Astrocyte (in vitro differentiated cells and primary cell): ENCODE measurements at regions not wholly inside any gene's neighbourhood (a gene's known extent, or its start where the extent isn't known, plus 50 kb on each side); places are given as distances from the start of the nearest gene placed in this dataset.

Source experiments
- DNase-seq: peaks from one replicate; pipeline ENCODE4 v3.0.0-alpha.2; 2010; ENCODE audit warnings: low read depth
- FAIRE-seq: peaks from 2 replicates; lab custom pipeline; 2011; peaks lifted over from hg19 to GRCh38; lab: Jason Lieb, UNC
- H2AFZ ChIP-seq: 2 replicates; pipeline ENCODE4 v1.6.0; 2012; ENCODE audit warnings: low read depth, low read length, inconsistent platforms
- H3K27ac ChIP-seq: 2 replicates; pipeline ENCODE4 v1.5.1; 2011; ENCODE audit warnings: low read depth, low read length, inconsistent platforms
- H3K27me3 ChIP-seq: 2 replicates; pipeline ENCODE4 v1.6.0; 2011; ENCODE audit warnings: low read length, inconsistent platforms; ENCODE audit not compliant: insufficient read depth
- H3K36me3 ChIP-seq: 2 replicates; pipeline ENCODE4 v1.5.1; 2011; ENCODE audit warnings: low read length, inconsistent platforms; ENCODE audit not compliant: insufficient read depth
- H3K4me1 ChIP-seq: 2 replicates; pipeline ENCODE4 v1.5.1; 2011; ENCODE audit warnings: low read length, inconsistent platforms; ENCODE audit not compliant: insufficient read depth
- H3K4me2 ChIP-seq: 2 replicates; pipeline ENCODE4 v1.6.0; 2012; ENCODE audit warnings: low read length, inconsistent platforms
- H3K4me3 ChIP-seq: 2 replicates; pipeline ENCODE4 v1.5.1; 2011; ENCODE audit warnings: low read depth, mild to moderate bottlenecking, low read length, inconsistent platforms; ENCODE audit not compliant: insufficient read depth
- H3K79me2 ChIP-seq: 2 replicates; pipeline ENCODE4 v1.6.0; 2012; ENCODE audit warnings: mild to moderate bottlenecking, low read length, inconsistent platforms; ENCODE audit not compliant: insufficient read depth
- H3K9ac ChIP-seq: 2 replicates; pipeline ENCODE4 v1.6.0; 2012; ENCODE audit warnings: mild to moderate bottlenecking, low read length, inconsistent platforms
- H3K9me3 ChIP-seq: 2 replicates; pipeline ENCODE4 v1.5.1; 2012; ENCODE audit warnings: low read depth, mild to moderate bottlenecking, low read length, inconsistent platforms; ENCODE audit not compliant: insufficient read depth
- H4K20me1 ChIP-seq: 2 replicates; pipeline ENCODE4 v1.6.0; 2012; ENCODE audit warnings: low read length, inconsistent platforms; ENCODE audit not compliant: insufficient read depth
- H3K27ac Mint-ChIP-seq: one replicate; pipeline ENCODE4 v1.8.0; 2021; ENCODE audit warnings: mild to moderate bottlenecking, mixed read lengths; ENCODE audit not compliant: unreplicated experiment
- H3K27me3 Mint-ChIP-seq: one replicate; pipeline ENCODE4 v1.8.0; 2021; ENCODE audit warnings: low read depth, mixed read lengths; ENCODE audit not compliant: unreplicated experiment
- H3K36me3 Mint-ChIP-seq: one replicate; pipeline ENCODE4 v1.8.0; 2021; ENCODE audit warnings: low read depth, mixed read lengths; ENCODE audit not compliant: unreplicated experiment
- H3K4me1 Mint-ChIP-seq: one replicate; pipeline ENCODE4 v1.8.0; 2021; ENCODE audit warnings: low read depth, mixed read lengths; ENCODE audit not compliant: unreplicated experiment
- H3K4me3 Mint-ChIP-seq: one replicate; pipeline ENCODE4 v1.8.0; 2021; ENCODE audit warnings: mild to moderate bottlenecking, moderate library complexity, mixed read lengths; ENCODE audit not compliant: unreplicated experiment
- H3K9me3 Mint-ChIP-seq: one replicate; pipeline ENCODE4 v1.8.0; 2021; ENCODE audit warnings: mild to moderate bottlenecking, mixed read lengths; ENCODE audit not compliant: unreplicated experiment
- EZH2 ChIP-seq: IDR thresholded peaks from 2 replicates; pipeline ENCODE4 v1.6.1; 2012; ENCODE audit warnings: mild to moderate bottlenecking, low read length, inconsistent platforms; ENCODE audit not compliant: insufficient read depth
- TF ChIP-seq, protein P1 (sequence below): IDR thresholded peaks from 2 replicates; pipeline ENCODE4 v1.5.1; 2011; ENCODE audit warnings: low read depth, mild to moderate bottlenecking, inconsistent platforms, low read length, moderate library complexity; ENCODE audit not compliant: insufficient read depth

DNA sequence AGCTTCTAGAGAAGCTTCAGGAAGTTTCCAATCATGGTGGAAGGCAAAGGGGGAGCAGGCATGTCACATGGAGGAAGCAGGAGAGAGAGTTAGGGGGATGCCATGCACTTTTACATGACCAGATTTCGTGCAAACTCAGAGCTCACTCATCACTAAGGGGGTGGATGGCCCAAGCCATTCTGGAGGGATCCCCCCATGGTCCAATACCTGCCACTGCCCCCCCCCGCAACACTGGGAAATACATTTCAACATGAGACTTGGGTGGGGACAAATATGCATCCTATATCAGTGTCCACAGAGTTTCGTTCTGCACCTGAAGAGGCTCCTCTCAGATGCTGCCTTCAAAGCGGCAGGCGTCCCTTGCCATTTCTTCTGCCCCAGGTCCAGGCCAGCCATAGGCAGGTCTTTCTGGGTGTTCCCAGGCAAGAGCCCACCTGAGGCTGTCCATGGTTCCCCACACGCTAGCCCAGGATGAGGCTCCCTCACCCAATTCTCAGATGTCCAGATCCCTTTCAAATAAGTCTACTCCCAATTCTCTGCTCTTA is 1344.3 kb downstream of the TBC1D22A start:
- Histone ChIP-seq H3K79me2 (no peaks in the 10 kb centered on the region), H4K20me1 (no peaks in the 10 kb centered on the region), H3K4me3 (no peak overlapping the region), H3K36me3 (no peaks in the 10 kb centered on the region), H3K9me3 (no peaks in the 10 kb centered on the region), H2AFZ (no peak overlapping the region), H3K4me1 (no peaks in the 10 kb centered on the region), H3K9ac (no peak overlapping the region), H3K27ac (no peak overlapping the region), H3K27me3 (no peaks in the 10 kb centered on the region), H3K4me2 (no peak overlapping the region)
- Mint-ChIP-seq H3K27me3 (peaks cover 40% of the 10 kb centered on the region), H3K27ac (no peak overlapping the region), H3K36me3 (no peaks in the 10 kb centered on the region), H3K4me1 (no peaks in the 10 kb centered on the region), H3K9me3 (no peaks in the 10 kb centered on the region), H3K4me3 (no peak overlapping the region)
- TF ChIP-seq, protein P1, sequence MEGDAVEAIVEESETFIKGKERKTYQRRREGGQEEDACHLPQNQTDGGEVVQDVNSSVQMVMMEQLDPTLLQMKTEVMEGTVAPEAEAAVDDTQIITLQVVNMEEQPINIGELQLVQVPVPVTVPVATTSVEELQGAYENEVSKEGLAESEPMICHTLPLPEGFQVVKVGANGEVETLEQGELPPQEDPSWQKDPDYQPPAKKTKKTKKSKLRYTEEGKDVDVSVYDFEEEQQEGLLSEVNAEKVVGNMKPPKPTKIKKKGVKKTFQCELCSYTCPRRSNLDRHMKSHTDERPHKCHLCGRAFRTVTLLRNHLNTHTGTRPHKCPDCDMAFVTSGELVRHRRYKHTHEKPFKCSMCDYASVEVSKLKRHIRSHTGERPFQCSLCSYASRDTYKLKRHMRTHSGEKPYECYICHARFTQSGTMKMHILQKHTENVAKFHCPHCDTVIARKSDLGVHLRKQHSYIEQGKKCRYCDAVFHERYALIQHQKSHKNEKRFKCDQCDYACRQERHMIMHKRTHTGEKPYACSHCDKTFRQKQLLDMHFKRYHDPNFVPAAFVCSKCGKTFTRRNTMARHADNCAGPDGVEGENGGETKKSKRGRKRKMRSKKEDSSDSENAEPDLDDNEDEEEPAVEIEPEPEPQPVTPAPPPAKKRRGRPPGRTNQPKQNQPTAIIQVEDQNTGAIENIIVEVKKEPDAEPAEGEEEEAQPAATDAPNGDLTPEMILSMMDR = no peak
- TF ChIP-seq EZH2 = no peak
- DNase-seq (no peak), FAIRE-seq (no peak)

GRCh38 chr22:48106215-48106614 is 1343.8 kb downstream of the TBC1D22A start:
- H3K4me1 ChIP-seq = no peaks in the 10 kb centered on the region
- no peak overlapping the region for H3K4me2 ChIP-seq
- no peak overlapping the region for H3K27ac ChIP-seq
- peaks cover 46% of the 10 kb centered on the region for H3K27me3 Mint-ChIP-seq
- H4K20me1 ChIP-seq = no peaks in the 10 kb centered on the region
- no peaks in the 10 kb centered on the region for H3K36me3 Mint-ChIP-seq
- no peak overlapping the region for H3K9ac ChIP-seq
- DNase-seq (no peak), FAIRE-seq (no peak)
- H3K4me3 ChIP-seq = no peak overlapping the region
- H3K4me1 Mint-ChIP-seq = no peaks in the 10 kb centered on the region
- H3K79me2 ChIP-seq = no peaks in the 10 kb centered on the region
- no peak overlapping the region for H3K4me3 Mint-ChIP-seq
- H2AFZ ChIP-seq = no peak overlapping the region
- no peaks in the 10 kb centered on the region for H3K27me3 ChIP-seq
- TF ChIP-seq, protein P1 = no peak
- no peak for TF ChIP-seq EZH2
- H3K36me3 ChIP-seq = no peaks in the 10 kb centered on the region
- no peak overlapping the region for H3K27ac Mint-ChIP-seq
- no peaks in the 10 kb centered on the region for H3K9me3 ChIP-seq
- H3K9me3 Mint-ChIP-seq = no peaks in the 10 kb centered on the region

DNA sequence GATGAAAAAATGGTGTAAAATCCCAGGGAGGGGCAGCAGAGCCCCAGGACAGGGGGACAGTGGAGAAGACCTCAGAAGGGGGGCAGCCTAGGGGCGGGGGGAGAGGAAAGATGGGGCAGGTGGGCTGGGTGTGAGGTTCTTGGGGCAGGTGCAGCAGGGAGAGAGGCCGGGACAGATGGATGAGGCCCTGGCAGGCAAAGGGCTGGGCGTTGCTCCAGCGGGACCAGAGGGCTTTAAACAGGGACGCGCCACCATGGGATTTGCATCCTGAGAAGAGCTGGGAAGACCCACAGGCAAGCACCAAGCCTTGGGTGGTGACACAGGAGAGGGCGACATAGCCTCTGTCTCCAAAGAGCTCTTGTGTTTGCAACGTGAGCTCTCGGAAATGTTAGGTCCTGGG is 1342.8 kb downstream of the TBC1D22A start:
- Mint-ChIP-seq H3K4me3 (no peak overlapping the region), H3K9me3 (peaks cover 3% of the 10 kb centered on the region), H3K27ac (no peak overlapping the region), H3K4me1 (no peaks in the 10 kb centered on the region), H3K36me3 (no peaks in the 10 kb centered on the region), H3K27me3 (peaks cover 54% of the 10 kb centered on the region)
- Histone ChIP-seq H3K4me2 (no peak overlapping the region), H3K4me3 (no peak overlapping the region), H4K20me1 (no peaks in the 10 kb centered on the region), H2AFZ (no peak overlapping the region), H3K36me3 (no peaks in the 10 kb centered on the region), H3K27me3 (no peaks in the 10 kb centered on the region), H3K4me1 (no peaks in the 10 kb centered on the region), H3K27ac (no peak overlapping the region), H3K9ac (no peak overlapping the region), H3K79me2 (no peaks in the 10 kb centered on the region), H3K9me3 (no peaks in the 10 kb centered on the region)
- no peak for DNase-seq
- no peak for TF ChIP-seq EZH2
- no peak for FAIRE-seq
